MG63 (cell line): ENCODE measurements at regions not wholly inside any gene's neighbourhood (a gene's known extent, or its start where the extent isn't known, plus 50 kb on each side); places are given as distances from the start of the nearest gene placed in this dataset.

Experiments
- DNase-seq: peaks from one replicate; pipeline ENCODE4 v3.0.0-alpha.2; 2020
- H3K27me3 ChIP-seq: fragments of 250-450 bp; sonication (Bioruptor Pico); 2 replicates; pipeline ENCODE4 v1.5.1; 2020; ENCODE audit warnings: mild to moderate bottlenecking, moderate library complexity
- H3K36me3 ChIP-seq: fragments of 250-450 bp; sonication (Bioruptor Pico); 2 replicates; pipeline ENCODE4 v1.5.1; 2020; ENCODE audit warnings: mild to moderate bottlenecking, moderate library complexity
- H3K4me3 ChIP-seq: fragments of 250-450 bp; sonication (Bioruptor Pico); 2 replicates; pipeline ENCODE4 v1.5.1; 2020; ENCODE audit warnings: mild to moderate bottlenecking, moderate library complexity
- H3K9me3 ChIP-seq: fragments of 250-450 bp; sonication (Bioruptor Pico); 2 replicates; pipeline ENCODE4 v1.5.1; 2020; ENCODE audit warnings: mild to moderate bottlenecking, moderate library complexity

GRCh38 chr20:55800552-55801245, 204.6 kb downstream of the CBLN4 start:
- H3K27me3 ChIP-seq, result no peaks in the 10 kb centered on the region
- H3K9me3 ChIP-seq, result no peaks in the 10 kb centered on the region
- DNase-seq, result no peak
- no peak overlapping the region for H3K4me3 ChIP-seq
- H3K36me3 ChIP-seq, result no peaks in the 10 kb centered on the region

GRCh38 chr20:55793986-55794385, 211.3 kb downstream of the CBLN4 start:
- Histone ChIP-seq H3K9me3 (no peaks in the 10 kb centered on the region), H3K36me3 (no peaks in the 10 kb centered on the region), H3K4me3 (no peak overlapping the region), H3K27me3 (no peaks in the 10 kb centered on the region)
- DNase-seq, result no peak

DNA sequence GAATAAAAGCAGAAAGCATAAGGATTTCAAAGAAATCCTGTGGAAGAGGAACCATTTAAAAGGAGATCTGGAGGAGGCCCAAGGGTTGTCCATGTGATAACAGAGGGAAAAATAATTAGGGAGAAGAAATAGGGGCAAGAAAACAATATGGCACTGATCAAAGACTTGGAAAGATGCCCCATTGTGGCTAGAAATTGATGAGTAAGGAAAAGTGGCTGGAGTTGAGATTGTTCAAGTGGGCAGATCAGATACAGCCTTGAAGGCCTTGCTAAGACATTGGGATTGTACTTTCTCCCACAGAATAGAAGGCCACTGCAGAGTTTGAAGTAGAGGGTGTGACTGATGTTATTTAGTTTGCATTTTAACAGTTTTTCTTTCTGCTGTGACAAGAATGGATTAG, 213.3 kb downstream of the CBLN4 start:
- no peak for DNase-seq
- H3K9me3 ChIP-seq, result no peaks in the 10 kb centered on the region
- H3K27me3 ChIP-seq, result no peaks in the 10 kb centered on the region
- no peaks in the 10 kb centered on the region for H3K36me3 ChIP-seq
- no peak overlapping the region for H3K4me3 ChIP-seq

DNA sequence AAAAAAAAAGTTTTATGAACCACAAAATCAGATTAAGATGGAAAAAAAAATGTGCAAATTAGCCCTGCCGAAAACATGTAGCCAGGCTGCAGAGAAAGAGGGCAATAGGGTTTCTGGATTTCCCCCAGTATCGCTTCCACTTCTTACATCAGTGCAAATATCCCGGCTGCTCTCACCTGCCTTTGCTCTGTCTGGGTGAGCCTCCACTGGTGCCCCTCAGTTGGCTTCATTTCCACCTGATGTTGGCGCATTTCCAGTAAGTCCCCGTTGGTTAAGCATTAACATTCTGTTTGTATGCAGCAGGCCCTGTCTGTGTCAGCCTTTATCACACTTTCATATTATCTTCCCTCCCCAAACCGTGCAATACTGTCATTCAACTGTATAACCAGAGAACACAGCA, 215.1 kb downstream of the CBLN4 start:
- Histone ChIP-seq H3K36me3 (no peaks in the 10 kb centered on the region), H3K9me3 (no peaks in the 10 kb centered on the region), H3K27me3 (no peaks in the 10 kb centered on the region), H3K4me3 (no peak overlapping the region)
- no peak for DNase-seq

DNA sequence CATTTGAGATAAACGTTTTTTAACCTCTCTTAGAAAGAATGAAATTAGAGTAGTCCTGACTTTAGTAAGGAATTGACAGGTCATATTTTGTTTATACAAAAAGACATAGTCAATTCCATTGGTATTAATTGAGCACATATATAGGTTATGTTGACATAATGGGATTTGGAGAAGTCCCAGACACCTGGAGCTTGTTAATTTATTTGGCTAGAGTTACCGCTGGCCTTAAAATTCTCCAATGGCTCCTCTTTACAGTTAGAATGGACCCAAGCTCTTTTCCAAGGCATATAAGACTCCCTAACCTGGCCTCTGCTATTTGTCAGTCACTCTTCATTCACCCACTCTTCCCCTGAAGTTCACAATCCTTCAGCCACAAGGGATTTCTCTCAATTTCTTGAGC, 221.3 kb downstream of the CBLN4 start:
- no peak for DNase-seq
- Histone ChIP-seq H3K36me3 (no peaks in the 10 kb centered on the region), H3K9me3 (no peaks in the 10 kb centered on the region), H3K27me3 (no peaks in the 10 kb centered on the region; the same call in 1 of the 2 replicates), H3K4me3 (no peak overlapping the region)

DNA sequence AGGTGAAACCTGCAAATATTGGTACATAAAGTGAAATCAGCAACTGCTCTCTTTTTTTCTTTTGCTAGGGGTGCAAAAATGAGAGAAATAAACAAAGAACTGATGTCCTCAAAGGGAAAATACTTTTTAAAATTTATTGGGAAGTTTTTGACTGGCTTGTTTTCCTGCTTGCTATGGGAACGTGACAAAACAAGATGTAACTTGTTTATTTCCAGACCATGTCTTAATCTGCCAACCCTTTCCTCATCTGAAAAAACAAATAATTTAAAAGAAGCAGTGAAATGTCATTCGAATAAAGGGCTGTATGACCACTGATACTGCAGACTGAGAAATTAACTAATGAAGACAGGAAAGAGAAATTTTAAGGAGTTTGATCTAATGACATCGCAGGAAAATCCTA, 221.9 kb downstream of the CBLN4 start:
- H3K27me3 ChIP-seq, result no peaks in the 10 kb centered on the region; the same call in 1 of the 2 replicates
- H3K36me3 ChIP-seq, result no peaks in the 10 kb centered on the region
- no peak overlapping the region for H3K4me3 ChIP-seq
- DNase-seq, result no peak
- no peaks in the 10 kb centered on the region for H3K9me3 ChIP-seq

DNA sequence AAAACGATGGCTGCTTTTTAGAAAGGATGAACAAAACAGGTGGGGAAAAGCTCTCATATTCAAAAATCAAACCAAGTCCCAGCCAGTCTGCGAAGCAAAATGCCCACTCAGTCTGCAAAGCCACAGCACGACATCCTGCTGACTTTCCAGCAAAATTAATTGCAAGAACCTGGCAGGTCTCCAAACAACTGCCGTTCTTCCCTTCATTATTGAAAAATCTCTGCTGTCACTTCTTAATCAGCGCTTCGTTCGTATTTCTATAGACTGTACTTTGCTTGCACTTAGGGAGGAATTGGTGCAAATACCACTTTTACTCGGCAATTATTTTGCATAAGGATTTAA, 222.4 kb downstream of the CBLN4 start:
- DNase-seq, result no peak

GRCh38 chr20:55782224-55782911, 223.0 kb downstream of the CBLN4 start:
- DNase-seq, result no peak
- Histone ChIP-seq H3K9me3 (no peaks in the 10 kb centered on the region), H3K27me3 (no peaks in the 10 kb centered on the region; the same call in 1 of the 2 replicates), H3K4me3 (no peak overlapping the region), H3K36me3 (no peaks in the 10 kb centered on the region)

More for the DNA sequence above, 222.4 kb downstream of the CBLN4 start:
- H3K27me3 ChIP-seq, result no peaks in the 10 kb centered on the region; the same call in 1 of the 2 replicates
- no peaks in the 10 kb centered on the region for H3K36me3 ChIP-seq
- no peaks in the 10 kb centered on the region for H3K9me3 ChIP-seq
- H3K4me3 ChIP-seq, result no peak overlapping the region

- H3K36me3 ChIP-seq, result no peaks in the 10 kb centered on the region
- no peak for DNase-seq
- no peak overlapping the region for H3K4me3 ChIP-seq
- no peaks in the 10 kb centered on the region; the same call in 1 of the 2 replicates for H3K27me3 ChIP-seq
- H3K9me3 ChIP-seq, result no peaks in the 10 kb centered on the region
Observed at GRCh38 chr20:55778796-55779195, 226.5 kb downstream of the CBLN4 start.

DNA sequence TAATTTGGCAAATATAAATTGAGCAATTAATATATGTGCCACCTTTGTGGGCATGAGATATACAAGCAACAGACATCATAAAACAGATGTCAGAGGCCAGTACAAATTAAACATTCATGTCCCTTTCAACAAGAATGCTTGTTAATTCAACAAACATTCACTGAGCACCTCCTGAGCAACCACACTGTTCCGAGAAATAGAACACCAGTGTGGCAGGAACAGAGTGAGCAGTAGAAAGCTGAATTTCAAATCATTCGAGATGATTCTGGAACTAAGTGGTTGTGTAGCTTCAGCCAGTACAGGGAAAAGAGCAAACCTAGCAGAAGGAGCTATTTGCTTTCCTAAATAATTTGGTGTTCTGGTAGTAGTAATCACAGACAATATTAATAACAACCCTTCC, 227.7 kb downstream of the CBLN4 start:
- Histone ChIP-seq H3K4me3 (no peak overlapping the region), H3K27me3 (no peaks in the 10 kb centered on the region; the same call in 1 of the 2 replicates), H3K9me3 (no peaks in the 10 kb centered on the region), H3K36me3 (no peaks in the 10 kb centered on the region)
- no peak for DNase-seq

GRCh38 chr20:55776176-55776575, 229.1 kb downstream of the CBLN4 start:
- Histone ChIP-seq H3K36me3 (no peaks in the 10 kb centered on the region), H3K27me3 (no peaks in the 10 kb centered on the region), H3K9me3 (no peaks in the 10 kb centered on the region), H3K4me3 (no peak overlapping the region)
- DNase-seq, result no peak

DNA sequence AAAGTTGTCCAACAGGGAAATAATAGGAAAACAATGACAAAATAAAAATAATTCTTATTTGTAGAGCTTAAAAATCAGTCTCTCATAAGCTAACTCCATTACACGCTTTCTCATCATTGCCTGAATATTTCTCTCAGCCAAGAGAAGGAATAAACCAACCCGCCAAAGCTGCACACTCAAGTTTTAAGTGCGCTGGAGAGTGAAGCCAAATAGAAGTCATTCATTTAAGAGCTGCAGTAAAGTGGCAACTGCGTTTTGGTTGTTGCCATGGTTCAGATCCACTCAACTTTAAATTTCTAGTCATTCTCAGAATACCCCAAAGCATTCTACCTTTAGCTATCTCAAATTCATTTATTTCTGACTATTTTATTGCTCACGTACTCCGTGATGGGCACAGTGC, 230.7 kb downstream of the CBLN4 start:
- Histone ChIP-seq H3K36me3 (no peaks in the 10 kb centered on the region), H3K27me3 (no peaks in the 10 kb centered on the region), H3K9me3 (no peaks in the 10 kb centered on the region), H3K4me3 (no peak overlapping the region)
- DNase-seq, result no peak

DNA sequence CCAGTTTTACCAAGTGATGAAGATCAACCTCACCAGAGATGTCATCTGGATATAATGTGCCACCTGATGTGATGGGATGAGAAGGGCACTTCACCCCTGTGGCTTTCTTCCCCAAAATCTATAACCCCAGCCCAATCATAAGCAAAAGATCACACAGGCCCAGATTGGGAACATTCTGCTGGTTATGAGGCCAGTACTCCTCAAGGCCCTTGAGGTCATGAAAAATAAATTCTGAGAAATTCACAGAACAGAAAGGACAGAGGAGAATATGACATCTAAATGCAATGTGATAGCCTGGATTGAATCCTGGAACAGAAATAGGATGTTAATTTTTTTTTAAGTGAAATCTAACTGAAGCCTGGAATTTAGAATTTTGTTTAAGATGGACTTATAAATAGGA, 243.5 kb downstream of the CBLN4 start:
- H3K9me3 ChIP-seq, result no peaks in the 10 kb centered on the region
- H3K27me3 ChIP-seq, result no peaks in the 10 kb centered on the region
- DNase-seq, result no peak
- H3K4me3 ChIP-seq, result no peak overlapping the region
- H3K36me3 ChIP-seq, result no peaks in the 10 kb centered on the region

DNA sequence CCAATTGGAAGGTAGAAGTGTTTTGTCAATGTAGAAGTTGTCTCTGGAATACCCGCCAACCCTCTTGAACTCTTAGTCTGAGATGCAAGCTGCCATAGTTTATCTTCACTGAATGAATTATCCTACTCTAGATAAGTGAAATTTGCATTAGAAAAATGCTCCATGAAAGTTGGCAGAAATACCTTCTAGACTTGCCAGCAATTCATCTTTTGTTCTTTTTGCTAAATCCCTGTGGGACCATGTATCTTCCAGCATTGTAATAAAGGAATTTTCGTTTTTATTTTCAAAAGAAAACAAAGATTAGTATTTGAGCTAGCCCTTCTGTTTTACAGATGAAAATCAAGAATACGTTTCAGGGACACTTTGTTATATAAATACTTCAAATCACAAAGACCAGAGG, 244.2 kb downstream of the CBLN4 start:
- DNase-seq, result no peak
- Histone ChIP-seq H3K4me3 (no peak overlapping the region), H3K9me3 (no peaks in the 10 kb centered on the region), H3K27me3 (no peaks in the 10 kb centered on the region), H3K36me3 (no peaks in the 10 kb centered on the region)

GRCh38 chr20:55760586-55760985, 244.7 kb downstream of the CBLN4 start:
- Histone ChIP-seq H3K36me3 (no peaks in the 10 kb centered on the region), H3K27me3 (no peaks in the 10 kb centered on the region), H3K4me3 (no peak overlapping the region), H3K9me3 (no peaks in the 10 kb centered on the region)
- no peak for DNase-seq

DNA sequence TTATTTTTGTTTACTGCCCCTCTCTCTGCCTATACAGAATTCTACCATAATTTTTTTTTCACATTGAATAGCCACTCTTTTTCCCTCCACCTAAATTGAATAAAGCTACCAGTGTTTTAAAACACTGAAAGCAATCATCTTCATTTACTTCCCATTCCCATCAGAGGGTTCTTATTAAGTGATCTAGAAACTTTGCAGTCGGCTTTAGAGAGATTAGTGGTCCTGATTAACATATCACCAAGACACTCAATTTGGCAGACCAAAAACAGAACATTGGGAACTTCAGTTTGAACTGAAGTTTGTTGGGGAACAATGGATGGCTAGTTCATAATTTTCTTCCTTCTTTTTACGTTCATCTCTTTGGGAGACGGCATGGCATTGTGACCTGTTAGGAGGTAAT, 249.5 kb downstream of the CBLN4 start:
- Histone ChIP-seq H3K27me3 (no peaks in the 10 kb centered on the region), H3K9me3 (no peaks in the 10 kb centered on the region), H3K36me3 (no peaks in the 10 kb centered on the region), H3K4me3 (no peak overlapping the region)
- DNase-seq, result no peak

DNA sequence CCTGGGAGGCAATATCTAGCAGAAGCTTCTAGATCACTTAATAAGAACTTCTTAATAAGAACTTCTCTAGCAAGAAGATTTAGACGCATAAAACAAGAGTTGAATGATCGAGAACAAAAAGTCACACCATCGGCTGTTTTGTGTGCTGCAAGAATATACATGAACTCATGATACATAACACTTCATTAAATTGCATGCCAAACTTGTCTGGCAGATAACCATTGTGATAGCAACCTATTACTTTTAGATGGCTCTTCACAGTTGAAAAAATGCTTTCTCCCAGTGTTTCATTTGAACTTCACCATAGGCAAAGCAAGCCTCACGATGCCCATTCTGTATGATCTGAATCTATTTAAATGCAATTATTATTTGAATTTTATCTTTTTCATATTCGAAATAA, 249.9 kb downstream of the CBLN4 start:
- no peaks in the 10 kb centered on the region for H3K36me3 ChIP-seq
- no peak for DNase-seq
- no peaks in the 10 kb centered on the region for H3K27me3 ChIP-seq
- H3K4me3 ChIP-seq, result no peak overlapping the region
- no peaks in the 10 kb centered on the region for H3K9me3 ChIP-seq

GRCh38 chr20:55746723-55747122, 258.6 kb downstream of the CBLN4 start:
- DNase-seq, result no peak
- Histone ChIP-seq H3K9me3 (no peaks in the 10 kb centered on the region), H3K4me3 (no peak overlapping the region), H3K27me3 (no peaks in the 10 kb centered on the region), H3K36me3 (no peaks in the 10 kb centered on the region)
